ENCODE measurements at regions not wholly inside any gene's neighbourhood (a gene's known extent, or its start where the extent isn't known, plus 50 kb on each side); places are given as distances from the start of the nearest gene placed in this dataset.

DNA sequence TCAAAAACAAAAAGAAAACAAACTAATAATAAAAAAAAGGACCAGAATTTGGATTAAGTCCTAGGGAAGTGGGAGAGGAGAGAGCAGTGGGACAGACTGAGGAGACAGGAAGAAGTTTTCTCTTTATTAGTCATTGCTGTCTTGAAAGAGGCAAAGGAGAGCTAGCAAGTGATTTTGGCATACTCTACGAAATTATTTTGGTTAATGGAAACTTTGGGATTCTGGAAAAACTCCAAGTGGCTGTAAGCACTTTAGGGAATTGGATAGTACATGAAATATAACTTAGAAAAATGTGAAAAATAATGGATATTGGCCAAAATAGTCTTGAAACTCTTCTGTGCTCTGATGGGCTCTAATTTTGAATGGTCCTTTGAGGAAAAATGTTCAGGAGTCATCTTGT lies 1641.8 kb upstream of the WWC1 start:
- no peak overlapping the region for H3K9ac ChIP-seq (ENCODE audit: extremely low read depth, low read length, poor library complexity, severe bottlenecking)
- H3K4me1 Mint-ChIP-seq = peaks cover 14% of the 10 kb centered on the region
- H3K4me1 ChIP-seq (ENCODE audit: control insufficient read depth, insufficient read depth, low read length) = no peaks in the 10 kb centered on the region
- DNase-seq = no peak
- H3K27me3 ChIP-seq (ENCODE audit: control insufficient read depth, insufficient read depth, low read length, poor library complexity, severe bottlenecking) = no peaks in the 10 kb centered on the region
- H3K27ac ChIP-seq (ENCODE audit: low read depth, low read length) = no peak overlapping the region
- TF ChIP-seq, protein P1, sequence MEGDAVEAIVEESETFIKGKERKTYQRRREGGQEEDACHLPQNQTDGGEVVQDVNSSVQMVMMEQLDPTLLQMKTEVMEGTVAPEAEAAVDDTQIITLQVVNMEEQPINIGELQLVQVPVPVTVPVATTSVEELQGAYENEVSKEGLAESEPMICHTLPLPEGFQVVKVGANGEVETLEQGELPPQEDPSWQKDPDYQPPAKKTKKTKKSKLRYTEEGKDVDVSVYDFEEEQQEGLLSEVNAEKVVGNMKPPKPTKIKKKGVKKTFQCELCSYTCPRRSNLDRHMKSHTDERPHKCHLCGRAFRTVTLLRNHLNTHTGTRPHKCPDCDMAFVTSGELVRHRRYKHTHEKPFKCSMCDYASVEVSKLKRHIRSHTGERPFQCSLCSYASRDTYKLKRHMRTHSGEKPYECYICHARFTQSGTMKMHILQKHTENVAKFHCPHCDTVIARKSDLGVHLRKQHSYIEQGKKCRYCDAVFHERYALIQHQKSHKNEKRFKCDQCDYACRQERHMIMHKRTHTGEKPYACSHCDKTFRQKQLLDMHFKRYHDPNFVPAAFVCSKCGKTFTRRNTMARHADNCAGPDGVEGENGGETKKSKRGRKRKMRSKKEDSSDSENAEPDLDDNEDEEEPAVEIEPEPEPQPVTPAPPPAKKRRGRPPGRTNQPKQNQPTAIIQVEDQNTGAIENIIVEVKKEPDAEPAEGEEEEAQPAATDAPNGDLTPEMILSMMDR (conservative IDR thresholded peaks at IDR 0.05) = no peak
- H3K27ac Mint-ChIP-seq = no peak overlapping the region
- H3K9me3 ChIP-seq (ENCODE audit: control insufficient read depth, low read length) = peaks cover 9% of the 10 kb centered on the region
- H3K4me3 Mint-ChIP-seq = no peak overlapping the region
- H3K27me3 Mint-ChIP-seq (ENCODE audit: insufficient read depth) = no peaks in the 10 kb centered on the region
- no peaks in the 10 kb centered on the region for H3K9me3 Mint-ChIP-seq
- no peaks in the 10 kb centered on the region for H3K36me3 ChIP-seq (ENCODE audit: control insufficient read depth, insufficient read depth, low read length)
- 90 to 100% methylated on average over 1 of the region's 1 CpG for WGBS, 2 experiments (ENCODE audit: insufficient coverage in 1 of 2, insufficient read length in 1 of 2)
- no peaks in the 10 kb centered on the region for H3K36me3 Mint-ChIP-seq (ENCODE audit: low read depth)
- no peak overlapping the region for H3K4me3 ChIP-seq (ENCODE audit: low read length)

DNA sequence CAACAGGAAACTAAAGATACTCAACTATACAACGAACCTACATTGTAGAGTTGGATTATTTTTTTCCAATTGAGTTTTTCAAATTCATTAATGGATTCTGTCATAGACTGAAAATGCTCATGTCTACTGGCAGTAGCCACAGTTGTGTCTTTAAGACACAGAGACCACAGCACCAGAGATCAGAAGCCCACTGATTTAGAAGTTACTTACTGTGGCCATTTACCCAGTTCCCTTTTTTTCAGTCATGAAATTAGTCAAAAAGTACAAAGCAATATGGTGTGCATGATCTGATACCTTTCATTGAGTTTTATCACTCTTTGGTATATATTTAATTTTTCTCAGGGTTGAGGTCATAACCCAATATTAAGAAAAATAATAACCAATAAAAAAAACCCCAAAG lies 1640.2 kb upstream of the WWC1 start:
- Mint-ChIP-seq H3K9me3 (no peaks in the 10 kb centered on the region), H3K4me3 (no peak overlapping the region)
- WGBS, 2 experiments (ENCODE audit: insufficient coverage in 1 of 2, insufficient read length in 1 of 2) = 90% methylated on average over 1 of the region's 1 CpG; no CpG with 5 or more reads in 1 of the 2 experiments

GRCh38 chr5:166671811-166672210 lies 1619.6 kb upstream of the WWC1 start:
- no peaks in the 10 kb centered on the region for H3K9me3 Mint-ChIP-seq
- WGBS, 2 experiments (ENCODE audit: insufficient coverage in 1 of 2, insufficient read length in 1 of 2) = 12 to 40% methylated on average over 1 of the region's 1 CpG
- Histone ChIP-seq H3K27ac (ENCODE audit: low read depth, low read length) (no peak overlapping the region), H3K27me3 (ENCODE audit: control insufficient read depth, insufficient read depth, low read length, poor library complexity, severe bottlenecking) (no peaks in the 10 kb centered on the region), H3K9ac (ENCODE audit: extremely low read depth, low read length, poor library complexity, severe bottlenecking) (no peak overlapping the region), H3K9me3 (ENCODE audit: control insufficient read depth, low read length) (no peaks in the 10 kb centered on the region), H3K4me1 (ENCODE audit: control insufficient read depth, insufficient read depth, low read length) (peaks cover 8% of the 10 kb centered on the region), H3K36me3 (ENCODE audit: control insufficient read depth, insufficient read depth, low read length) (no peaks in the 10 kb centered on the region), H3K4me3 (ENCODE audit: low read length) (peak overlapping the region; percentile 2)
- peaks cover 32% of the 10 kb centered on the region for H3K4me1 Mint-ChIP-seq
- no peaks in the 10 kb centered on the region for H3K27me3 Mint-ChIP-seq (ENCODE audit: insufficient read depth)
- peak; percentile 63 for DNase-seq
- H3K27ac Mint-ChIP-seq = peak overlapping the region; percentile 42
- no peaks in the 10 kb centered on the region for H3K36me3 Mint-ChIP-seq (ENCODE audit: low read depth)
- TF ChIP-seq, protein P1 (conservative IDR thresholded peaks at IDR 0.05) = no peak
- no peak overlapping the region for H3K4me3 Mint-ChIP-seq

More for the DNA sequence above, 1640.2 kb upstream of the WWC1 start:
- no peaks in the 10 kb centered on the region for H3K27me3 ChIP-seq (ENCODE audit: control insufficient read depth, insufficient read depth, low read length, poor library complexity, severe bottlenecking)
- H3K4me1 ChIP-seq (ENCODE audit: control insufficient read depth, insufficient read depth, low read length) = no peaks in the 10 kb centered on the region
- Mint-ChIP-seq H3K4me1 (peaks cover 14% of the 10 kb centered on the region), H3K27me3 (ENCODE audit: insufficient read depth) (no peaks in the 10 kb centered on the region), H3K36me3 (ENCODE audit: low read depth) (no peaks in the 10 kb centered on the region), H3K27ac (no peak overlapping the region)
- no peak overlapping the region for H3K9ac ChIP-seq (ENCODE audit: extremely low read depth, low read length, poor library complexity, severe bottlenecking)
- no peak for DNase-seq
- no peak overlapping the region for H3K27ac ChIP-seq (ENCODE audit: low read depth, low read length)
- no peak overlapping the region for H3K4me3 ChIP-seq (ENCODE audit: low read length)
- TF ChIP-seq, protein P1 (conservative IDR thresholded peaks at IDR 0.05) = no peak
- H3K9me3 ChIP-seq (ENCODE audit: control insufficient read depth, low read length) = peaks cover 9% of the 10 kb centered on the region
- H3K36me3 ChIP-seq (ENCODE audit: control insufficient read depth, insufficient read depth, low read length) = no peaks in the 10 kb centered on the region

Data from endodermal cell (in vitro differentiated cells).